Fibroblast of villous mesenchyme (primary cell): ENCODE measurements at regions not wholly inside any gene's neighbourhood (a gene's known extent, or its start where the extent isn't known, plus 50 kb on each side); places are given as distances from the start of the nearest gene placed in this dataset. TPM values are rescaled to one million over a fixed set of nuclear protein-coding genes. Genes with fewer than 3 reads are reported as not detected.

Source experiments
- DNase-seq: peaks from one replicate; pipeline ENCODE4 v3.0.0-alpha.2; 2010; ENCODE audit warnings: low read depth
- H3K4me3 ChIP-seq: 2 replicates; pipeline ENCODE4 v1.5.1; 2011; ENCODE audit warnings: low read depth, mild to moderate bottlenecking, low read length
- CTCF ChIP-seq: IDR thresholded peaks from 2 replicates; pipeline ENCODE4 v1.5.1; 2012; ENCODE audit warnings: low read depth, mild to moderate bottlenecking, low read length; ENCODE audit not compliant: insufficient read depth
- small RNA-seq: library from RNA; depleted of rRNA; stranded (forward); fragments of <200 nt; gene quantifications from one replicate; pipeline ENCODE3, GENCODE V24; 2012

DNA sequence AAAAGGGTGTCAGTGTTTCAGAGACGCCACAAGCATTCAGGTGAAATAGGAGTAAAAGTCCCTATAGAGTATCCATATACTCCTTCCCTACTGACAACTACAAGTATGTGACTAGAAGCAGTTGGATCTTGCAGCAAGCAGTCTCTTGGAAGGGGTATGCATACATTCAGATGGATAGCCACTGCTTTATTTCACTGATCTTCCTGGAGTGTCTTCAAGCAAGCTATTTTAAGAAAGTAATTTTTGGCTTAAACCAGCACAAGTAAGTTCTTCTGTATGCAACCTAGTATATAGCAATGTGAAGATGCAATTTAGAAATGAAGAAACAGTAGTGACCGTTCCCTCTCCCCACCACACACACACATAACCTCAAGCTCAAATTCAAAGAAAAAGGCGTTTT is 446.8 kb upstream of the CDH18 start:
- no peak for DNase-seq
- H3K4me3 ChIP-seq = no peak overlapping the region
- no peak for TF ChIP-seq CTCF

GRCh38 chr5:20420991-20421595 is 433.1 kb upstream of the CDH18 start:
- no peak for TF ChIP-seq CTCF
- no peak for DNase-seq
- no peak overlapping the region for H3K4me3 ChIP-seq

Small RNAs in the stretch of these regions (small RNA-seq; reads per million reads assigned to genes)
- gene AC091946.2 (not detected), gene AC140172.1 (not detected)
